ENCODE measurements at regions not wholly inside any gene's neighbourhood (a gene's known extent, or its start where the extent isn't known, plus 50 kb on each side); places are given as distances from the start of the nearest gene placed in this dataset.

DNA sequence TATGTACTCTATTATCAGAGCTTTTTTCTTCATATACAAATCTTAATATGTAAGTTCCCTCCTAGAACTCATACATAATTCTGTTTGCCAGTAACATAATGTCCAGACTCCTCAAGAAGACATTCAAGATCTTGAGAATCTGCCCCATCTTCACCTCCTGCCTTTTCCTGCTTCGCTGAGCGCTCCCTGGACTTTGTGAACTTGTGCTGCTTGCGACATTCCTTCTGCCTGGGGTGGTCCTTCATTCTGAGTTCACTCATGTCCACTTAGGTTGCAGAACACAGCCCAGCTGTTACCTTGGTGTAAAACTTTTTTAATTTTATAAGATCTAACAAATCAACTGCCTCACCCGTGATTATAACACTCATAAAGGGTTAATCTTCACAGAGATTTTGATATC, 478.5 kb upstream of the EPHA3 start:
- TF ChIP-seq, protein P1, sequence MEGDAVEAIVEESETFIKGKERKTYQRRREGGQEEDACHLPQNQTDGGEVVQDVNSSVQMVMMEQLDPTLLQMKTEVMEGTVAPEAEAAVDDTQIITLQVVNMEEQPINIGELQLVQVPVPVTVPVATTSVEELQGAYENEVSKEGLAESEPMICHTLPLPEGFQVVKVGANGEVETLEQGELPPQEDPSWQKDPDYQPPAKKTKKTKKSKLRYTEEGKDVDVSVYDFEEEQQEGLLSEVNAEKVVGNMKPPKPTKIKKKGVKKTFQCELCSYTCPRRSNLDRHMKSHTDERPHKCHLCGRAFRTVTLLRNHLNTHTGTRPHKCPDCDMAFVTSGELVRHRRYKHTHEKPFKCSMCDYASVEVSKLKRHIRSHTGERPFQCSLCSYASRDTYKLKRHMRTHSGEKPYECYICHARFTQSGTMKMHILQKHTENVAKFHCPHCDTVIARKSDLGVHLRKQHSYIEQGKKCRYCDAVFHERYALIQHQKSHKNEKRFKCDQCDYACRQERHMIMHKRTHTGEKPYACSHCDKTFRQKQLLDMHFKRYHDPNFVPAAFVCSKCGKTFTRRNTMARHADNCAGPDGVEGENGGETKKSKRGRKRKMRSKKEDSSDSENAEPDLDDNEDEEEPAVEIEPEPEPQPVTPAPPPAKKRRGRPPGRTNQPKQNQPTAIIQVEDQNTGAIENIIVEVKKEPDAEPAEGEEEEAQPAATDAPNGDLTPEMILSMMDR (IDR thresholded peaks at IDR 0.05): no peak
- no peak for TF ChIP-seq POLR2A (IDR thresholded peaks at IDR 0.05)
- no peak for TF ChIP-seq EP300 (IDR thresholded peaks at IDR 0.05)
